K562 (cell line): ENCODE measurements at regions not wholly inside any gene's neighbourhood (a gene's known extent, or its start where the extent isn't known, plus 50 kb on each side); places are given as distances from the start of the nearest gene placed in this dataset.

Source experiments
- ATAC-seq: fragments of 200-7000 bp; cut with Tn5 transposase; 3 replicates; pipeline ENCODE4 v1.9.1; 2020; ENCODE audit warnings: moderate library complexity
- BruUV-seq: library from RNA; stranded (reverse); fragments of 400-500 nt; replicated peaks from 2 replicates; lab custom pipeline; 2021; lab: Mats Ljungman, UMichigan
- CTCF ChIA-PET: fragments of 300-600 bp; formaldehyde crosslinking; extraction: SDS; loops from one replicate; lab custom pipeline; 2021; ENCODE audit warnings: low intra/inter-chr PET ratio; lab: Yijun Ruan, JAX
- POLR2A ChIA-PET: fragments of 300-600, 350-650 bp; sonication (Branson Sonifier 250); formaldehyde crosslinking; extraction: SDS; loops from one replicate; lab custom pipeline; 2021; ENCODE audit warnings: antibody characterized with exemption, inconsistent platforms; lab: Yijun Ruan, JAX
- DNase-seq, 4 experiments: peaks; one replicate each; pipeline versions ENCODE4 v3.0.0 to v3.0.0-alpha.2; 2011 to 2018; ENCODE audit warnings: low spot score in 3 of 4, mixed read lengths in 3 of 4; ENCODE audit errors: extremely low read depth in 1 of 4
- FAIRE-seq: peaks from 2 replicates; lab custom pipeline; 2011; peaks lifted over from hg19 to GRCh38; lab: Jason Lieb, UNC
- H2AFZ ChIP-seq: 2 replicates; pipeline ENCODE4 v1.6.0; 2011; ENCODE audit warnings: low read depth, low read length, control low read depth, inconsistent platforms
- H3K27ac ChIP-seq: fragments of 200-600 bp; 3 replicates; pipeline ENCODE4 v1.8.0; 2011; ENCODE audit warnings: low read depth, mild to moderate bottlenecking, control low read depth, inconsistent platforms, low read length, moderate library complexity, mixed read lengths; ENCODE audit errors: extremely low read depth
- H3K27me3 ChIP-seq, 2 experiments: fragments of 300-600 bp in 1 of 2; 2 replicates in 1 of 2; 3 replicates in 1 of 2; pipeline versions ENCODE4 v1.6.0 to v1.8.0; 2011; ENCODE audit warnings: inconsistent platforms in 2 of 2, low read length in 2 of 2, mild to moderate bottlenecking in 1 of 2, mixed read lengths in 1 of 2, moderate library complexity in 1 of 2; ENCODE audit not compliant: control insufficient read depth in 2 of 2, insufficient read depth in 2 of 2
- H3K36me3 ChIP-seq: fragments of 300-600 bp; 3 replicates; pipeline ENCODE4 v1.8.0; 2011; ENCODE audit warnings: mild to moderate bottlenecking, low read length, inconsistent platforms; ENCODE audit not compliant: control insufficient read depth, insufficient read depth
- H3K4me1 ChIP-seq, 2 experiments: fragments of 200-600 bp in 1 of 2; replicated peaks in 1 of 2; 2 replicates in 1 of 2; 3 replicates in 1 of 2; pipeline versions ENCODE4 v1.5.1 to v1.8.0; 2011; ENCODE audit warnings: inconsistent platforms in 2 of 2, low read length in 2 of 2, mild to moderate bottlenecking in 1 of 2, mixed read lengths in 1 of 2, moderate library complexity in 1 of 2; ENCODE audit not compliant: control insufficient read depth in 2 of 2, insufficient read depth in 2 of 2
- H3K4me2 ChIP-seq: 2 replicates; pipeline ENCODE4 v1.6.1; 2011; ENCODE audit warnings: low read length, control low read depth, inconsistent platforms, mixed read lengths; ENCODE audit not compliant: insufficient read depth
- H3K4me3 ChIP-seq: fragments of 200-600 bp; sonication (generic), shearing (Covaris generic); 2 replicates; pipeline ENCODE4 v1.5.1; 2016; ENCODE audit warnings: control low read depth, inconsistent platforms
- H3K79me2 ChIP-seq: fragments of 200-600 bp; 3 replicates; pipeline ENCODE4 v1.8.0; 2011; ENCODE audit warnings: low read length, inconsistent platforms; ENCODE audit not compliant: control insufficient read depth, insufficient read depth
- H3K9ac ChIP-seq, 2 experiments: 2 replicates each; pipeline versions ENCODE4 v1.6.0 to v1.6.1; 2011; ENCODE audit warnings: low read depth in 2 of 2, low read length in 2 of 2, control low read depth in 1 of 2, inconsistent platforms in 1 of 2, mild to moderate bottlenecking in 1 of 2, mixed read lengths in 1 of 2; ENCODE audit not compliant: insufficient read depth in 1 of 2
- H3K9me1 ChIP-seq: one replicate; pipeline ENCODE4 v1.6.0; 2011; ENCODE audit warnings: inconsistent platforms, mild to moderate bottlenecking, low read length, moderate library complexity; ENCODE audit not compliant: control insufficient read depth, insufficient read depth
- H3K9me3 ChIP-seq: replicated peaks from 2 replicates; pipeline ENCODE4 v1.5.1; 2011; ENCODE audit warnings: low read depth, low read length, inconsistent platforms; ENCODE audit not compliant: control insufficient read depth, insufficient read depth
- H4K20me1 ChIP-seq: replicated peaks from 2 replicates; pipeline ENCODE4 v1.6.1; 2011; ENCODE audit warnings: low read length, inconsistent platforms, mixed read lengths; ENCODE audit not compliant: control insufficient read depth, insufficient read depth
- ARHGAP35 ChIP-seq: fragments of 450-650 bp; IDR thresholded peaks from 2 replicates; pipeline ENCODE4 v1.6.1; 2018; ENCODE audit not compliant: partially characterized antibody
- CHCHD3 ChIP-seq: fragments of 250-450 bp; sonication (Bioruptor Pico); IDR thresholded peaks from 2 replicates; pipeline ENCODE4 v2.1.2; 2022; ENCODE audit warnings: mild to moderate bottlenecking
- E2F8 ChIP-seq: fragments of 450-650 bp; IDR thresholded peaks from 2 replicates; pipeline ENCODE4 v1.7.1; 2018; ENCODE audit warnings: mild to moderate bottlenecking, low read depth; ENCODE audit not compliant: partially characterized antibody
- NONO ChIP-seq, 2 experiments: fragments of 200-400 bp in 1 of 2; fragments of 450-650 bp in 1 of 2; formaldehyde crosslinking in 1 of 2; IDR thresholded peaks; 2 replicates each; pipeline ENCODE4 v1.6.1; 2017; ENCODE audit warnings: low read depth in 2 of 2, mild to moderate bottlenecking in 2 of 2, moderate library complexity in 2 of 2, low read length in 1 of 2
- NR4A1 ChIP-seq, 2 experiments: fragments of 250-450 bp in 1 of 2; fragments of 450-650 bp in 1 of 2; sonication (Bioruptor Pico) in 1 of 2; IDR thresholded peaks; 2 replicates each; pipeline versions ENCODE4 v1.4.0 to v1.6.1; 2016 to 2020; ENCODE audit warnings: mild to moderate bottlenecking in 2 of 2, missing compliant biosample characterization in 1 of 2, missing genetic modification characterization in 1 of 2, moderate library complexity in 1 of 2
- PHB ChIP-seq: fragments of 250-450 bp; sonication (Bioruptor Pico); IDR thresholded peaks from 2 replicates; pipeline ENCODE4 v1.5.0; 2021
- TBP ChIP-seq: optimal IDR thresholded peaks from 2 replicates; pipeline ENCODE3; 2011; ENCODE audit warnings: low read depth, low read length, improper control_type of control experiment
- TGIF2 ChIP-seq: sonication (generic); formaldehyde crosslinking; IDR thresholded peaks from 2 replicates; pipeline ENCODE4 v1.8.1; 2022; ENCODE audit warnings: mild to moderate bottlenecking, missing genetic modification reagents, moderate library complexity
- ZKSCAN1 ChIP-seq: fragments of 150-350 bp; IDR thresholded peaks from 2 replicates; pipeline ENCODE4 v1.6.1; 2016; ENCODE audit warnings: low read depth, low read length
- ZNF639 ChIP-seq, 2 experiments: fragments of 200-800 bp in 1 of 2; sonication (Bioruptor generic) in 1 of 2; sonication (generic) in 1 of 2; formaldehyde crosslinking in 1 of 2; IDR thresholded peaks in 1 of 2; conservative IDR thresholded peaks in 1 of 2; 2 replicates each; pipeline versions ENCODE4 v1.5.0 to v1.6.1; 2016 to 2020; ENCODE audit warnings: missing compliant biosample characterization in 1 of 2, missing genetic modification characterization in 1 of 2, missing genetic modification reagents in 1 of 2
- ZNF778 ChIP-seq: fragments of 450-650 bp; formaldehyde crosslinking; IDR thresholded peaks from 2 replicates; pipeline ENCODE4 v1.4.0; 2020; ENCODE audit warnings: mild to moderate bottlenecking, moderate library complexity
- WGBS: fragments of 100-300 bp; shearing (Covaris generic); methylation state at CpG from one replicate; pipeline ENCODE4 v1.1.6; 2016; ENCODE audit warnings: low coverage, mixed read lengths; ENCODE audit not compliant: insufficient coverage; ENCODE audit errors: missing lambda C conversion rate; 5-methylcytosine and 5-hydroxymethylcytosine counted together
- in situ Hi-C: fragments of 300-500 bp; cut with MboI; formaldehyde crosslinking; loops from 4 replicates; pipeline ENCODE4 v1.15.0; 2018; ENCODE audit warnings: inconsistent platforms, mixed read lengths
- intact Hi-C: fragments of 100-400 bp; cut with micrococcal nuclease; formaldehyde crosslinking; loops from 2 replicates; pipeline ENCODE4 v1.14.2; 2022

GRCh38 chr5:8417316-8418048 is 548.5 kb downstream of the MTRR start:
- H3K27me3 ChIP-seq, result no peaks in the 10 kb centered on the region
- no peaks in the 10 kb centered on the region for H4K20me1 ChIP-seq
- no peak overlapping the region for H3K9ac ChIP-seq
- TF ChIP-seq ZNF639 (CRISPR knock-in tag; conservative IDR thresholded peaks at IDR 0.05 in 1 of 2, IDR thresholded peaks at IDR 0.05 in 1 of 2) (no peak), ZKSCAN1 (no peak), TBP (no peak), PHB (CRISPR knock-in tag) (no peak), NR4A1 (CRISPR knock-in tag; IDR thresholded peaks at IDR 0.05) (no peak), NR4A1 (tag; IDR thresholded peaks at IDR 0.05) (no peak), E2F8 (no peak), ZNF778 (CRISPR knock-in tag) (no peak), ARHGAP35 (no peak), NONO (IDR thresholded peaks at IDR 0.05; ENCODE audit: low read depth in 2 of 2, low read length in 1 of 2) (no peak), CHCHD3 (CRISPR knock-in tag) (no peak), TGIF2 (no peak)
- no TSS peak for BruUV-seq
- no peaks in the 10 kb centered on the region for H3K36me3 ChIP-seq
- whole genome bisulfite sequencing, result 1% methylated on average over 4 of the region's 4 CpGs
- H3K79me2 ChIP-seq, result no peaks in the 10 kb centered on the region
- ChIA-PET CTCF (no interaction called here), POLR2A (no interaction called here)
- intact Hi-C loops, result no loop called here
- DNase-seq (no peak), FAIRE-seq (no peak), ATAC-seq (no peak)
- no peaks in the 10 kb centered on the region for H3K9me3 ChIP-seq
- no peaks in the 10 kb centered on the region for H3K9me1 ChIP-seq
- in situ Hi-C loops, result no loop called here
- H3K4me3 ChIP-seq, result no peak overlapping the region
- H3K4me2 ChIP-seq, result no peak overlapping the region
- H2AFZ ChIP-seq, result no peak overlapping the region
- H3K4me1 ChIP-seq, result no peaks in the 10 kb centered on the region
- H3K27ac ChIP-seq, result no peak overlapping the region
